ENCODE measurements at regions not wholly inside any gene's neighbourhood (a gene's known extent, or its start where the extent isn't known, plus 50 kb on each side); places are given as distances from the start of the nearest gene placed in this dataset.

GRCh38 chr2:241986836-241987641 is 117.5 kb downstream of the RTP5 start:
- H3K4me1 ChIP-seq (ENCODE audit: insufficient read depth, low read length, poor library complexity, severe bottlenecking), result no peaks in the 10 kb centered on the region
- BruUV-seq (replicated peaks), result no TSS peak
- DNase-seq (ENCODE audit: low spot score), result no peak
- no peaks in the 10 kb centered on the region for H3K36me3 ChIP-seq (ENCODE audit: insufficient read depth, low read length)
- intact Hi-C loops (cut with micrococcal nuclease; ENCODE audit: unreplicated experiment), result no loop called here
- CTCF ChIA-PET (ENCODE audit: unreplicated experiment), result no interaction called here
- no peak overlapping the region for H3K4me2 ChIP-seq (ENCODE audit: low read length)
- H4K20me1 ChIP-seq (ENCODE audit: insufficient read depth, low read length), result no peaks in the 10 kb centered on the region
- no peak overlapping the region for H3K27ac ChIP-seq (ENCODE audit: low read depth, low read length, poor library complexity, severe bottlenecking)
- H2AFZ ChIP-seq (ENCODE audit: low read length), result no peak overlapping the region
- TF ChIP-seq EZH2phosphoT487 (IDR thresholded peaks at IDR 0.05; ENCODE audit: borderline replicate concordance, low read depth, low read length) (no peak), CTCF (conservative IDR thresholded peaks at IDR 0.05; ENCODE audit: low read length) (no peak)
- H3K9me3 ChIP-seq (ENCODE audit: low read length), result no peaks in the 10 kb centered on the region
- H3K79me2 ChIP-seq (ENCODE audit: insufficient read depth, low read depth, low read length), result no peaks in the 10 kb centered on the region
- no peak overlapping the region for H3K4me3 ChIP-seq (ENCODE audit: low read depth, low read length, poor library complexity, severe bottlenecking)
- H3K9me2 ChIP-seq (ENCODE audit: insufficient read depth, low read length), result no peaks in the 10 kb centered on the region
- POLR2A ChIA-PET, result no interaction called here

DNA sequence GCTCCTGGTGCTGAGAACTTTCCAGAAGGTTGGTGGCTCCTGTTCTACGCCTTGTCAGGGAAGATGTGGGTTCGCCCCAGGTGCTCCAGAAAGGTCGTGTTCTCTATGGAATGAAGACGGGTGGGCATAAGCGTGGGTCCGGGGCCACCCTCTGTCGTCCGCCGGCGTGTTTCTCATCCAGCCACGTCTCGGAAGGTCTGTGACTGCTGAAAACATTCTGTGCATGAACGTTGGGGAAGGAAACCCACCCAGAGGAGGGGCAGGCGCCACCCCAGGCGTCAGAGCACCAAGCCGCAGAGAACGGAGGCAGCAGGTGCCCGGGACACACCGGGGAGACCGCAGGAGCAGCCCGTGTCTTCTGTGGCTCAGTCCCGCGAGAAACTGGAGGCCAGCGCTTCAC is 118.2 kb downstream of the RTP5 start:
- Histone ChIP-seq H3K36me3 (ENCODE audit: insufficient read depth, low read length) (no peaks in the 10 kb centered on the region), H3K4me3 (ENCODE audit: low read depth, low read length, poor library complexity, severe bottlenecking) (no peak overlapping the region), H3K9me2 (ENCODE audit: insufficient read depth, low read length) (no peaks in the 10 kb centered on the region), H2AFZ (ENCODE audit: low read length) (no peak overlapping the region), H4K20me1 (ENCODE audit: insufficient read depth, low read length) (no peaks in the 10 kb centered on the region), H3K79me2 (ENCODE audit: insufficient read depth, low read depth, low read length) (no peaks in the 10 kb centered on the region), H3K4me1 (ENCODE audit: insufficient read depth, low read length, poor library complexity, severe bottlenecking) (no peaks in the 10 kb centered on the region), H3K9me3 (ENCODE audit: low read length) (no peaks in the 10 kb centered on the region), H3K27ac (ENCODE audit: low read depth, low read length, poor library complexity, severe bottlenecking) (no peak overlapping the region), H3K4me2 (ENCODE audit: low read length) (no peak overlapping the region)
- no peak for TF ChIP-seq CTCF (conservative IDR thresholded peaks at IDR 0.05; ENCODE audit: low read length)
- ChIA-PET POLR2A (no interaction called here), CTCF (ENCODE audit: unreplicated experiment) (no interaction called here)
- DNase-seq (ENCODE audit: low spot score), result no peak
- intact Hi-C loops (cut with micrococcal nuclease; ENCODE audit: unreplicated experiment), result no loop called here
- BruUV-seq (replicated peaks), result no TSS peak

- H3K4me2 ChIP-seq (ENCODE audit: low read length), result no peak overlapping the region
- H3K79me2 ChIP-seq (ENCODE audit: insufficient read depth, low read depth, low read length), result no peaks in the 10 kb centered on the region
- no peaks in the 10 kb centered on the region for H3K36me3 ChIP-seq (ENCODE audit: insufficient read depth, low read length)
- intact Hi-C loops (cut with micrococcal nuclease; ENCODE audit: unreplicated experiment), result no loop called here
- no peak for DNase-seq (ENCODE audit: low spot score)
- no TSS peak for BruUV-seq (replicated peaks)
- H3K4me1 ChIP-seq (ENCODE audit: insufficient read depth, low read length, poor library complexity, severe bottlenecking), result no peaks in the 10 kb centered on the region
- H4K20me1 ChIP-seq (ENCODE audit: insufficient read depth, low read length), result no peaks in the 10 kb centered on the region
- no peak overlapping the region for H3K4me3 ChIP-seq (ENCODE audit: low read depth, low read length, poor library complexity, severe bottlenecking)
- no peak for TF ChIP-seq EZH2phosphoT487 (IDR thresholded peaks at IDR 0.05; ENCODE audit: borderline replicate concordance, low read depth, low read length)
- TF ChIP-seq CTCF (conservative IDR thresholded peaks at IDR 0.05; ENCODE audit: low read length), result no peak
- no peak overlapping the region for H2AFZ ChIP-seq (ENCODE audit: low read length)
- ChIA-PET POLR2A (no interaction called here), CTCF (ENCODE audit: unreplicated experiment) (no interaction called here)
- no peaks in the 10 kb centered on the region for H3K9me2 ChIP-seq (ENCODE audit: insufficient read depth, low read length)
- H3K9me3 ChIP-seq (ENCODE audit: low read length), result no peaks in the 10 kb centered on the region
- no peak overlapping the region for H3K27ac ChIP-seq (ENCODE audit: low read depth, low read length, poor library complexity, severe bottlenecking)
Measured at GRCh38 chr2:241988146-241988545, 118.6 kb downstream of the RTP5 start.
